ENCODE measurements at regions not wholly inside any gene's neighbourhood (a gene's known extent, or its start where the extent isn't known, plus 50 kb on each side); places are given as distances from the start of the nearest gene placed in this dataset.

GRCh38 chr12:23004473-23005020 is 379.6 kb downstream of the ETNK1 start:
- no peak for DNase-seq (ENCODE audit: low read depth)
- TF ChIP-seq CTCF (IDR thresholded peaks at IDR 0.05; ENCODE audit: low read depth, low read length, missing control alignments), result no peak
- no peak overlapping the region for H3K4me3 ChIP-seq (ENCODE audit: low read depth, low read length)

GRCh38 chr12:23005387-23005786 is 380.4 kb downstream of the ETNK1 start:
- no peak overlapping the region for H3K4me3 ChIP-seq (ENCODE audit: low read depth, low read length)
- no peak for TF ChIP-seq CTCF (IDR thresholded peaks at IDR 0.05; ENCODE audit: low read depth, low read length, missing control alignments)
- no peak for DNase-seq (ENCODE audit: low read depth)

- no peak for TF ChIP-seq CTCF (IDR thresholded peaks at IDR 0.05; ENCODE audit: low read depth, low read length, missing control alignments)
- no peak overlapping the region for H3K4me3 ChIP-seq (ENCODE audit: low read depth, low read length)
- no peak for DNase-seq (ENCODE audit: low read depth)
Measured at GRCh38 chr12:23006413-23006812, 381.4 kb downstream of the ETNK1 start.

- no peak for DNase-seq (ENCODE audit: low read depth)
- TF ChIP-seq CTCF (IDR thresholded peaks at IDR 0.05; ENCODE audit: low read depth, low read length, missing control alignments), result no peak
- no peak overlapping the region for H3K4me3 ChIP-seq (ENCODE audit: low read depth, low read length)
Measured at GRCh38 chr12:23008623-23009022, 383.7 kb downstream of the ETNK1 start.

- no peak for DNase-seq (ENCODE audit: low read depth)
- H3K4me3 ChIP-seq (ENCODE audit: low read depth, low read length), result no peak overlapping the region
- no peak for TF ChIP-seq CTCF (IDR thresholded peaks at IDR 0.05; ENCODE audit: low read depth, low read length, missing control alignments)
Measured at GRCh38 chr12:23014749-23015148, 389.8 kb downstream of the ETNK1 start.

GRCh38 chr12:23025372-23026016 is 400.5 kb downstream of the ETNK1 start:
- TF ChIP-seq CTCF (IDR thresholded peaks at IDR 0.05; ENCODE audit: low read depth, low read length, missing control alignments), result no peak
- DNase-seq (ENCODE audit: low read depth), result no peak
- H3K4me3 ChIP-seq (ENCODE audit: low read depth, low read length), result no peak overlapping the region
